DND-41 (cell line): ENCODE measurements at regions not wholly inside any gene's neighbourhood (a gene's known extent, or its start where the extent isn't known, plus 50 kb on each side); places are given as distances from the start of the nearest gene placed in this dataset.

ENCODE experiments used
- ATAC-seq: fragments of 200-7000 bp; cut with Tn5 transposase; 3 replicates; pipeline ENCODE4 v1.9.1; 2021; ENCODE audit warnings: low read depth; ENCODE audit not compliant: insufficient read depth
- DNase-seq: peaks from one replicate; pipeline ENCODE4 v3.0.0-alpha.2; 2020
- H2AFZ ChIP-seq: 2 replicates; pipeline ENCODE4 v1.6.0; 2012; ENCODE audit warnings: low read depth, low read length
- H3K27ac ChIP-seq: 2 replicates; pipeline ENCODE4 v1.5.1; 2012; ENCODE audit warnings: low read length, inconsistent platforms
- H3K27me3 ChIP-seq: fragments of 200-600 bp; sonication (generic); 2 replicates; pipeline ENCODE4 v1.6.0; 2012; ENCODE audit warnings: low read length, mild to moderate bottlenecking, inconsistent platforms; ENCODE audit not compliant: insufficient read depth, poor library complexity
- H3K36me3 ChIP-seq: 2 replicates; pipeline ENCODE4 v1.5.1; 2012; ENCODE audit warnings: low read length, inconsistent platforms; ENCODE audit not compliant: insufficient read depth
- H3K4me1 ChIP-seq: 2 replicates; pipeline ENCODE4 v1.5.1; 2012; ENCODE audit warnings: mild to moderate bottlenecking, low read length; ENCODE audit not compliant: insufficient read depth
- H3K4me2 ChIP-seq: 2 replicates; pipeline ENCODE4 v1.6.0; 2012; ENCODE audit warnings: mild to moderate bottlenecking, moderate library complexity, low read length, inconsistent platforms; ENCODE audit not compliant: insufficient read depth
- H3K4me3 ChIP-seq, 2 experiments: fragments of 200-600 bp in 1 of 2; shearing (Covaris generic) in 1 of 2; 2 replicates each; pipeline ENCODE4 v1.5.1; 2012 to 2016; ENCODE audit warnings: inconsistent platforms in 2 of 2, low read length in 2 of 2, mild to moderate bottlenecking in 2 of 2, low read depth in 1 of 2, moderate library complexity in 1 of 2
- H3K79me2 ChIP-seq: 2 replicates; pipeline ENCODE4 v1.6.0; 2012; ENCODE audit warnings: low read length, inconsistent platforms; ENCODE audit not compliant: insufficient read depth
- H3K9ac ChIP-seq: 2 replicates; pipeline ENCODE4 v1.6.0; 2012; ENCODE audit warnings: low read depth, mild to moderate bottlenecking, inconsistent platforms, low read length, moderate library complexity
- H3K9me3 ChIP-seq: 2 replicates; pipeline ENCODE4 v1.5.1; 2012; ENCODE audit warnings: low read length, moderate library complexity, mild to moderate bottlenecking, inconsistent platforms; ENCODE audit not compliant: insufficient read depth, severe bottlenecking
- H4K20me1 ChIP-seq: 2 replicates; pipeline ENCODE4 v1.6.0; 2012; ENCODE audit warnings: low read length; ENCODE audit not compliant: insufficient read depth
- EZH2 ChIP-seq: IDR thresholded peaks from 3 replicates; pipeline ENCODE4 v1.6.1; 2012; ENCODE audit warnings: borderline replicate concordance, low read depth, mild to moderate bottlenecking, moderate library complexity, low read length, inconsistent platforms; ENCODE audit not compliant: severe bottlenecking
- TF ChIP-seq, protein P1 (sequence below): IDR thresholded peaks from 2 replicates; pipeline ENCODE4 v1.5.1; 2012; ENCODE audit warnings: borderline replicate concordance, low read length, moderate library complexity, mild to moderate bottlenecking; ENCODE audit not compliant: poor library complexity, severe bottlenecking; ENCODE audit errors: extremely low read depth

DNA sequence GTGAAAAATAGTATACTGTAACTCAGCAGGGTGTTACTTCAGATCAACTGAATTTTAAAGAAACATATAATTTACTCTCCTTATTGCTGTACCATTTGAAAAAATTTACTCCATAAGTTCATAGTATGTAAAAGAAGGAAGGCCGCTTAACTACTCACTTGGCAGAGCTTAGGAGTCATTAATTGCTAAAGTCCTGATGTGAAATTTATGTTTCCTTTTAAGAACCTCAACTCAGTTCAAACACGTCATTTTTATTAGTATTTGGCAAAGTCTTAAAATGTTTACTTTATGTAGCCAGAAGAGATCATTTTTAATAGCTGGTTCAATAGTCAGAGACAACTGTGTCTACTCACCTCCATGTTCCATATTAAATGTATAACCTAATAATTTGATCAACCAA is 268.6 kb downstream of the CDH10 start:
- H3K4me2 ChIP-seq = no peak overlapping the region
- H2AFZ ChIP-seq = no peak overlapping the region
- no peak for TF ChIP-seq EZH2
- TF ChIP-seq, protein P1, sequence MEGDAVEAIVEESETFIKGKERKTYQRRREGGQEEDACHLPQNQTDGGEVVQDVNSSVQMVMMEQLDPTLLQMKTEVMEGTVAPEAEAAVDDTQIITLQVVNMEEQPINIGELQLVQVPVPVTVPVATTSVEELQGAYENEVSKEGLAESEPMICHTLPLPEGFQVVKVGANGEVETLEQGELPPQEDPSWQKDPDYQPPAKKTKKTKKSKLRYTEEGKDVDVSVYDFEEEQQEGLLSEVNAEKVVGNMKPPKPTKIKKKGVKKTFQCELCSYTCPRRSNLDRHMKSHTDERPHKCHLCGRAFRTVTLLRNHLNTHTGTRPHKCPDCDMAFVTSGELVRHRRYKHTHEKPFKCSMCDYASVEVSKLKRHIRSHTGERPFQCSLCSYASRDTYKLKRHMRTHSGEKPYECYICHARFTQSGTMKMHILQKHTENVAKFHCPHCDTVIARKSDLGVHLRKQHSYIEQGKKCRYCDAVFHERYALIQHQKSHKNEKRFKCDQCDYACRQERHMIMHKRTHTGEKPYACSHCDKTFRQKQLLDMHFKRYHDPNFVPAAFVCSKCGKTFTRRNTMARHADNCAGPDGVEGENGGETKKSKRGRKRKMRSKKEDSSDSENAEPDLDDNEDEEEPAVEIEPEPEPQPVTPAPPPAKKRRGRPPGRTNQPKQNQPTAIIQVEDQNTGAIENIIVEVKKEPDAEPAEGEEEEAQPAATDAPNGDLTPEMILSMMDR = no peak
- no peaks in the 10 kb centered on the region for H3K79me2 ChIP-seq
- DNase-seq = no peak
- ATAC-seq = no peak
- H3K9me3 ChIP-seq = no peaks in the 10 kb centered on the region
- no peak overlapping the region for H3K27ac ChIP-seq
- no peaks in the 10 kb centered on the region for H4K20me1 ChIP-seq
- H3K4me1 ChIP-seq = no peaks in the 10 kb centered on the region
- no peak overlapping the region for H3K4me3 ChIP-seq
- H3K36me3 ChIP-seq = no peaks in the 10 kb centered on the region
- no peaks in the 10 kb centered on the region for H3K27me3 ChIP-seq
- H3K9ac ChIP-seq = no peak overlapping the region

DNA sequence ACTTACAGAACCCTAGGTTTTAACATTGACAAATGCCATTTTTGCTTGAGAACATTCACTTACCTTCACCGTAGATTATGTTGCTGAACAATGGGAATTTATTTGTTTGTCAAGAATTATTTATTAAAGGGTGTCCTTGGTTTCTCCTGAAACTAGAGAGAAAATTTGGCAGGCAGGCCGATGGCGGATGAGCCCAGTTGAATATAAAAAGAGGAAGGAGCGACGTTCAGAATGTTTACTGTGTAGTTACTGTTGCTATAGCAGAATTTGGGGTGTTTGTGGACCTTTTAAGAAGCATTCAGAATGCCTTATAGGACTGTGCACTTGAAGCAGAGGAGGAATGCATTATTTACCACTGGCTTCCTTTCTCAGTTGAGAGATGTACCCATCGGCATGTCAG is 268.2 kb downstream of the CDH10 start:
- Histone ChIP-seq H3K27ac (no peak overlapping the region), H3K4me1 (no peaks in the 10 kb centered on the region), H4K20me1 (no peaks in the 10 kb centered on the region), H3K4me2 (no peak overlapping the region), H3K27me3 (no peaks in the 10 kb centered on the region), H2AFZ (no peak overlapping the region), H3K9me3 (no peaks in the 10 kb centered on the region), H3K4me3 (no peak overlapping the region), H3K79me2 (no peaks in the 10 kb centered on the region), H3K36me3 (no peaks in the 10 kb centered on the region), H3K9ac (no peak overlapping the region)
- TF ChIP-seq, protein P1 = no peak
- no peak for TF ChIP-seq EZH2
- DNase-seq = no peak
- ATAC-seq = no peak

DNA sequence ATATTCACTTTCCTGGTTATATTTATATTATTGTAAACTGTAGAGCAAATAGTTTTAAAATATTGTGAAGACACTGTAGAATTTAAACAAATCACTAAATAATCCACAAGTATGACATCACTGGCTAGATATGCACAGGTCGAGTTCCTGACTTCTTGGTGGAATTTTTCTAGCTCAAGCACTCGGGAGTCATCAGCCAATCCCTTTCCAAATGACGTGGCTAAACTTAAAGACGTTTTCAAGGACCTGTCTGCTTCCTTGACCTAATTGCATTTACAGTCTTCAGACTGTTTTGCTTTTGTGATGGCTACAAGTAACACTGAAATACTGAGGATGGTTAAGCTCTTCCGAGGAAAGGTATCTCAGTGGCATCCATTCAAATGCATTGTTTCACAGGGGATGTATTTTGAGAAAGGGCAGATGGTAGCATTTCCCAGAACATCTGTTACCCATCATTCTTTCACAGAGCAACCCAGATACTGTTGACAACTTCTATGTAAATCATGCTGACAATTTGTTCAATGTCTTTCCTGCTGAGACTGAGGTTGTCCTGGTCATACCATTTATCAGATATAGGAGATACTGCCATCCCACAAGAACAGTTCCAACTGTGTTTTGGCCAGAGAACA is 262.8 kb downstream of the CDH10 start:
- Histone ChIP-seq H3K4me3 (no peak overlapping the region), H3K79me2 (no peaks in the 10 kb centered on the region), H4K20me1 (no peaks in the 10 kb centered on the region), H3K9me3 (no peaks in the 10 kb centered on the region), H3K36me3 (no peaks in the 10 kb centered on the region), H3K4me2 (no peak overlapping the region), H3K9ac (no peak overlapping the region), H3K27ac (no peak overlapping the region), H3K27me3 (no peaks in the 10 kb centered on the region), H3K4me1 (no peaks in the 10 kb centered on the region), H2AFZ (no peak overlapping the region)
- DNase-seq (no peak), ATAC-seq (no peak)
- TF ChIP-seq EZH2 = no peak
- TF ChIP-seq, protein P1 = no peak

DNA sequence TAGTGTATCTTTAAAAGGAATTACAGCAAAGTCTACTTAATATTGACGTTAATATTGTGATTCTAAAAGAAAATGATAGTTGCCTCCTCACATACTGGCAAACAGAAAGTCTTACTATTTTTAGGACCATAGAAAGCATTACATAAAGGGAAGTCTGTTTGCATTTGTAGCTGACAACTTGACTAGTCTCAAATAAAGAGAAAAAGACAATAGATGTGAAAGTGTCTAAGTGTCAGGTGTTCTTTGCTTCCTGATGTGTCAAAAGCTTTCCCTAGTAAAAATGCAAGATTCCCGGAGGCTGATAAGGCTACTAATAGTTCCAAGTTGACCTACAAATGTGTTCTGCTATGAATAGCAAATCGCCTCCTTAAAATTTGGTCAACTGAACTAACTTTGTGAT is 259.7 kb downstream of the CDH10 start:
- Histone ChIP-seq H2AFZ (no peak overlapping the region), H3K4me1 (no peaks in the 10 kb centered on the region), H3K27ac (no peak overlapping the region), H3K79me2 (no peaks in the 10 kb centered on the region), H3K36me3 (no peaks in the 10 kb centered on the region), H3K9me3 (no peaks in the 10 kb centered on the region), H3K4me2 (no peak overlapping the region), H3K4me3 (no peak overlapping the region), H4K20me1 (no peaks in the 10 kb centered on the region), H3K9ac (no peak overlapping the region), H3K27me3 (no peaks in the 10 kb centered on the region)
- no peak for DNase-seq
- TF ChIP-seq, protein P1 = no peak
- no peak for TF ChIP-seq EZH2
- ATAC-seq = no peak
